Astrocyte (in vitro differentiated cells and primary cell): ENCODE measurements at regions not wholly inside any gene's neighbourhood (a gene's known extent, or its start where the extent isn't known, plus 50 kb on each side); places are given as distances from the start of the nearest gene placed in this dataset.

ENCODE experiments used
- EZH2 ChIP-seq: IDR thresholded peaks from 2 replicates; pipeline ENCODE4 v1.6.1; 2012; ENCODE audit warnings: mild to moderate bottlenecking, low read length, inconsistent platforms; ENCODE audit not compliant: insufficient read depth
- TF ChIP-seq, protein P1 (sequence below): IDR thresholded peaks from 2 replicates; pipeline ENCODE4 v1.5.1; 2011; ENCODE audit warnings: low read depth, mild to moderate bottlenecking, inconsistent platforms, low read length, moderate library complexity; ENCODE audit not compliant: insufficient read depth

- TF ChIP-seq, protein P1, sequence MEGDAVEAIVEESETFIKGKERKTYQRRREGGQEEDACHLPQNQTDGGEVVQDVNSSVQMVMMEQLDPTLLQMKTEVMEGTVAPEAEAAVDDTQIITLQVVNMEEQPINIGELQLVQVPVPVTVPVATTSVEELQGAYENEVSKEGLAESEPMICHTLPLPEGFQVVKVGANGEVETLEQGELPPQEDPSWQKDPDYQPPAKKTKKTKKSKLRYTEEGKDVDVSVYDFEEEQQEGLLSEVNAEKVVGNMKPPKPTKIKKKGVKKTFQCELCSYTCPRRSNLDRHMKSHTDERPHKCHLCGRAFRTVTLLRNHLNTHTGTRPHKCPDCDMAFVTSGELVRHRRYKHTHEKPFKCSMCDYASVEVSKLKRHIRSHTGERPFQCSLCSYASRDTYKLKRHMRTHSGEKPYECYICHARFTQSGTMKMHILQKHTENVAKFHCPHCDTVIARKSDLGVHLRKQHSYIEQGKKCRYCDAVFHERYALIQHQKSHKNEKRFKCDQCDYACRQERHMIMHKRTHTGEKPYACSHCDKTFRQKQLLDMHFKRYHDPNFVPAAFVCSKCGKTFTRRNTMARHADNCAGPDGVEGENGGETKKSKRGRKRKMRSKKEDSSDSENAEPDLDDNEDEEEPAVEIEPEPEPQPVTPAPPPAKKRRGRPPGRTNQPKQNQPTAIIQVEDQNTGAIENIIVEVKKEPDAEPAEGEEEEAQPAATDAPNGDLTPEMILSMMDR, result no peak
- TF ChIP-seq EZH2, result no peak
Measured at GRCh38 chr13:79900356-79900755, 419.4 kb downstream of the NDFIP2 start.
